ENCODE measurements at regions not wholly inside any gene's neighbourhood (a gene's known extent, or its start where the extent isn't known, plus 50 kb on each side); places are given as distances from the start of the nearest gene placed in this dataset.
"Not testable (repeated sequence)": the region's sequence is repeated elsewhere in the genome, so short reads cannot be mapped to it uniquely, and the experiment has no call there.

DNA sequence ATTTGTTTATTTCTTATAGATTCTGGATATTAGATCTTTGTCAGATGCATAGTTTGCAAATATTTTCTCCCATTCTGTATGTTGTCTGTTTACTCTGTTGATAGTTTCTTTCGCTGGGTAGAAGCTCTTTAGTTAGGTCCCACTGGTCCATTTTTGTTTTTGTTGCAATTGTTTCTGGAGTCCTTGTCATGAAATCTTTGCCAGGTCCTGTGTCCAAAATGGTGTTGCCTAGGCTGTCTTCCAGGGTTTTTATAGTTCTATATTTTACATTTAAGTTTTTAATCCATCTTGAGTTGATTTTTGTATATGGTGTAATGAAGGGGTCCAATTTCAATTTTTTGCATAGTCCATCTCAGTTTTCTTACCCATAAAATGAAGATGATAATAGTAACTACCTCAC, 173.9 kb upstream of the NT5E start:
- not testable (repeated sequence) for DNase-seq

DNA sequence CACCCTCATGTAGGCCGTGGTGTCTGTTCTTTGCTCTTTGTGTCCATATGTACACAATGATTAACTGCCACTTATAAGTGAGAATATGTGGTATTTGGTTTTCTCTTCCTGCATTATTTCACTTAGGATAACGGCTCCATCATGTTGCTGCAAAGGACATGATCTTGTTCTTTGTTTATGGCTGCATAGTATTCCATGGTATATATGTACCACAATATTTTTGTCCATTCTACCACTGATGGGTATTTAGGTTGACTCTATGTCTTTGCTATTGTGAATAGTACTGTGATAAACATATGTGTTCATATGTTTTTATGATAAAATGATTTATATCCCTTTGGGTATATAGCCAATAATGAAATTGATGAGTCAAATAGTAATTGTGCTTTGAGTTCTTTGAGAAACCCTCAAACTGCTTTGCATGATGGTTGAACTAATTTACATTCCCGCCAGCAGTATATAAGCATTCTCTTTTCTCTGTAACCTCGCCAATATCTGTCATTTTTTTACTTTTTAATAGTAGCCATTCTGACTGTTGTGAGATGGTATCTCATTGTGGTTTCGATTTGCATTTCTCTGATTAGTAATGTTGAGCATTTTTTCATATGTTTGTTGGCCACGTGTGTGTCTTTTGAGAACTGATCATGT, 174.4 kb upstream of the NT5E start:
- no peak for DNase-seq

DNA sequence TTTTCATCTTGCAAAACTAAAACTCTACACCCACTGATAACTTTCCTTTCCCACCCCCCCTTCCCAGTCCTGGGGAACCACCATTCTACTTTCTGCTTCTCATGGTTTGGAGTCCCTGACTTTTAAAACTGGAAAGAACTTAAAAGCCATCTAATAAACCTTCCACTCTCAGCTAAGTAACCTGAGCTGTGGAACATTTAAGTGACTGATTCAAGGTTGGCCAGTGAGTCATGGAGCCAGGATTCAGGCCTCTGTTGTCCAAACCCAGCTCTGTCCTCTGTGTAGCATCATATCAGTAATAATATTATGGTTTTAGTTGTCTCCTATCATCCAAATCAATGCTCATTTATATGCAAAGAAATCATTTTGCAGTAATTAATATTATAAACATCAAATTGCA, 176.0 kb upstream of the NT5E start:
- no peak for DNase-seq

DNA sequence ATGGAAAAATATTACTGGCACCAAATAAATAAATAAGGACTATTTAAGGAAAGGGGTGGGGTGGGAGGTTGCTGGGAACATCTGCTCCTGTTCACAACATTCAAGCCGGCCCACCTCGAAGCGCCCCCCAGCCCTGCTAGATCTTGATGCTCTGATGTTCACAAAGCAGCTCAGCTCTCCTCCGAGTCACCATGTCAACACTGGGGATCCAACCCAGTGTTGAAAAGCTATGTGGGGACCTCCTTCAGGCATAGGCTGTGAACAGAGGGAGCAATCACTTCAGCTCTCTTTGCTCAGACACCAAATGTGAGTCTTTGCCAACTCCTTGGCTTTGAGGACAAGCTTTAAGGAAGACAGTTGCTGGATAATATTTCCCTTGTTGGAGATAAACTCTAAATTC, 176.8 kb upstream of the NT5E start:
- no peak for DNase-seq

DNA sequence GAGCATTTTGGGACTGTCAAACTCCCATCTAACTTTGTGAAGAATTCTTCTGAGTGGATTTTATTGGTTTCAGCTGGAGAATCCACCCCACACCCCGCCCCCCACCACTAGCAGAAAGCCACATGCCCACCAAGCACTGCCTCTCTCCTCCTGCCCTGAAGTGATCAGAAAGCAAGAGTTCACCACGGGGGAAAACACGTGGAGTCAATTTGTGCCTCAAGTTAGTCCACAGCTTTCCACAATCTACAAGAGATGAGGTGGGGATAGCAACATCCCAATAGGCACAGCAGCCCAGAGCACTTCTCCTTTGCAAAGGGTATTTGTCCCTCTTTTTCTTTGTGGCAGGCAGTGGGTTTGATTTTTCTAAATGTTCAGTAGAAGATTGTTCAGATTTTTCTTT, 177.3 kb upstream of the NT5E start:
- DNase-seq: no peak

DNA sequence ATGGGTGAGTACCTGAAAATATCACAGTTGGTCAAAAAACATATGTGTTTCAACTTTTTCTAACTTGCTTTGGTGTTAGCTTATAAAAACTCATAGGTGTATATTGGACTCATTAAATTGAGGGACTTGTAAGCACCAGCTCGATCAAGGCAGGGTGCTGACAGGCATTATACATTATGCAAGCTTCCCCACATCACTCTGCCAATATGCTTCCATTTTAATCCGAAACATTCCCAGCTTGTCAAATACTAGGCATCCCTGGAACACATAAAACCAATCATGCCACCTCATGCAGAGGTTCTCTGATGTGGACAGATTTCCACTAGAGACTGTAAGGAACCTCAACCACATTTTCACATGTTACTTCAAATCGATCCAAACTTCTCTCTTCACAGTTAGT, 187.3 kb upstream of the NT5E start:
- no peak for DNase-seq

- DNase-seq: no peak
Observed at GRCh38 chr6:85261271-85261670, 188.6 kb upstream of the NT5E start.

GRCh38 chr6:85255661-85256060, 194.2 kb upstream of the NT5E start:
- no peak for DNase-seq

DNA sequence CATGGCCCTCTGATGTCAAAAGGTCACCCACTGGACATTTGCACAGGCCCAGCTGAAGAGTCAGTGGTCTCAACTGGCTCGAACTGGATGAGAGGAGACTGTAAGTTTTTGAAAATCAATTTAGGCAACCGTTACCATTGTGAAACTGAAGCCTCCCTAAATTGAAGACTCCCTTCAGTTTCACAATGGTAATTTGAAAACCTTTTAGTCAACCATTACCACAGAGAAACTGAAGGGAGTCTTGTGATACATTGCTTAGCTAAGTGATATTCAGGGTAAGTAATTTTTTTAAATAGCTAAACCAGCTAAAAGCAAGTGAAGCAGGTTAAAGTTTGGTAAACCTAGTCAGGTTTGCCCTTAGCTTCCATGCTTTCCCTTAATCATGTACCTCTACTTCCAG, 197.3 kb upstream of the NT5E start:
- no peak for DNase-seq

GRCh38 chr6:85252085-85252484, 197.8 kb upstream of the NT5E start:
- DNase-seq: no peak

GRCh38 chr6:85251300-85251699, 198.6 kb upstream of the NT5E start:
- DNase-seq: no peak

GRCh38 chr6:85250586-85251220, 199.2 kb upstream of the NT5E start:
- no peak for DNase-seq

DNA sequence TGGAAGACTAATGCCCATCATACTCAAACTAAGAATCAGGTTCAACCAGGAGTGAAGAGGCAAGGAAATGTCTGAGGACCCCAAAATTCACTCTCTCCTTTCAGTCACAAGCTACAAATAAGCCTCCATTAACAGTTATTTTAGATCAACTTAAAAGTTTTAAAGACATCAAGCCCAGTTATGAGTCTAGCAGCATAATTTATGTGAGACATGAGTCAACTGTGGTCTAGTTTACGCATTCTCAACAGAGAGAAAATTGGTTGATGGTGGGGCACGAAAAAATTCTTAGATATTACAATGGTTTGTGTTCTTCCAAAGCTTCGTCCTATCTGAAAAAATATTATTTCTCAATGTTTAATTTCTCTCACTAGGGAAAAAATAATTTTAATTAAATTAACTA, 204.9 kb upstream of the NT5E start:
- DNase-seq: no peak

- no peak for DNase-seq
Observed at GRCh38 chr6:85241498-85242052, 208.3 kb upstream of the NT5E start.

DNA sequence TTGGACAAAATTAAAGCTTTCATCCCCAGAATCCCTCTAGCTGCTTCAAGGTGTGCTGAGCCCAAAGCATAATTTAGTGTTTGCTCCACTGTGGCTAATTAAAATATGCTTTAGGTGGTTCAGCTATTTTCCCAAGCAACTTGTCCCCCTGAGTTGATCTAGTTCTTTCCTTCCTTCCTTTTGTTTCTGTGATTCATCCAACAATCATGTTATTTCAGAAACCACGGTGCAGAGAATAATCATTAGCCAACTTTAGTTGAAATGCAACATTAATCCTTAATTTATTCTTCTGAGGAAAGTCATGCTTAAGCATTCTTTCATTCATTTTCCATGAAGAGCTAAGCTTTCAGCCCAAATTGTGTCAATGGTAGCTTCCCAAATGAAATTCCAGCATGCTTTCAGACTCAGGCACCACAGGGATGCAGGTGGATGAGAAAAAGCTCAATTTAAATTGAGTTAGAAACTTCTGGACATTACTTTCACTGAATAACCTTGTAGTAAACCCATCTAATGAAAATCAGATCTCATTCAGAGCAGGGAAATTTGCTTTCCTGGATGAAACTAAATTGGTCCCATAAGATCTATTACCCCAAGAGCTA, 209.0 kb upstream of the NT5E start:
- no peak for DNase-seq

GRCh38 chr6:85237478-85237877, 212.4 kb upstream of the NT5E start:
- DNase-seq: no peak

- DNase-seq: no peak
Observed at GRCh38 chr6:85236636-85237035, 213.2 kb upstream of the NT5E start.

DNA sequence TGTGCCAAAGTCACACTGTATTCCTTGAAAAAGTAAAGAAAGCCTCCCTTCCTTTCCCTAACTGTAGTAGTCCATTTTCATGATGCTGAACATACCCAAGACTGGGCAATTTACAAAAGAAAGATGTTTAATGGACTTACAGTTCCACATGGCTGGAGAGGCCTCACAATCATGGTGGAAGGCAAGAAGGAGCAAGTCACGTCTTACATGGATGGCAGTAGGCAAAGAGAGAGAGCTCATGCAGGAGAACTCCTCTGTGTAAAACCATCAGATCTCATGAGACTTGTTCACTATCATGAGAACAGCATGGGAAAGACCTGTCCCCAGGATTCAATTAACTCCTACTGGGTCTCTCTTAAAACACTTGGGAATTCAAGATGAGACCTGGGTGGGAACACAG, 222.5 kb upstream of the NT5E start:
- DNase-seq: not testable (repeated sequence)

DNA sequence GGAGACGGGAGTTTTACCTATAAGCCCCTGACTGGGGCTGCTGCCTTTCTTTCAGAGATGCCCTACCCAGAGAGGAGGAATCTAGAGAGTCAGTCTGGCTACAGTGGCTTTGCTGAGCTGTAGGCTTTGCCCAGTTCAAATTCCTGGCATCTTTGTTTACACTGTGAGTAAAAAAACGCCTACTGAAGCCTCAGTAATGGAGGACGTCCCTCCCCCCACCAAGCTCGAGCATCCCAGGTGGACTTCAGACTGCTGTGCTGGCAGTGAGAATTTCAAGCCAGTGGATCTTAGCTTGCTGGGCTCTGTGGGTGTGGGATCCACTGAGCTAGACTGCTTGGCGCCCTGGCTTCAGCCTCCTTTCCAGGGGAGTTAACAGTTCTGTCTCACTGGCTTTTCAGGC, 237.1 kb upstream of the NT5E start:
- not testable (repeated sequence) for DNase-seq

DNA sequence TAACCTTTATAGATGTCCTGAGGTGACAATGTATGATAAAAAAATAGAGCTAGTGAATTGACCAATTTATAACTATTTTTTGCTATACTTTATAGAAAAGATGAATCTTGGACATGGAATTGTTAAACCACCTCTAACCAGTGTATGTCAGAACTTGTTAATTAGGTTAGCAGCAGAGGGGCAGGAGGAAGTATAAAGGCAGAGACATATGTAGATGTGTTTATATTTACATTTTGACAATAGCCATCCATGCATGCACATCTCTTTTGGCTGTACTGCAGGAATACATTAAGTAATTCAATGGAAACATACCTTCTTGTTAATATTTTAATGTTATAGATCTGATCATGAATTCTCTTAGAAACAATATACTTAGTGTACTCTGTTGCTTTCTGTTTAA, 254.6 kb upstream of the NT5E start:
- DNase-seq: no peak

GRCh38 chr6:85193339-85193738, 256.5 kb upstream of the NT5E start:
- DNase-seq: no peak

GRCh38 chr6:85192596-85192995, 257.3 kb upstream of the NT5E start:
- DNase-seq: no peak

DNA sequence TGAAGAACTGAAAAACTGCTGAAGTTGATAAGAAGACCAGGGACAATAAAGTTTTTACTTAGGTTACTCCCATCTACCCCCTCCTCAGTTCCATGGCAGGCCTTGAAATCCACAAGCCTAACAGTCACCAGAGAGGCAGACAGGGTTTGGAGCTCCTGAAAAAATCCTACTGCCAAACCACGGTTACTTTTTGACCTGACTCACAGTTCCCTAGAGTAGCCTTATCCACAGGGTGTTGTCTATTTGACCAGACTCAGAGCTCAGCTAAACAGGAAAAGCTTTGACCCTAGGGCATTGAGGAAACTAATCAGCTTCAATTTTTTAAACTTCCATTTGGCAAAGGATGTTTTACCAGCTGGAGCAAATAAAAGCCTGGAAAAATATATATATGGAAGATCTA, 257.7 kb upstream of the NT5E start:
- no peak for DNase-seq

DNA sequence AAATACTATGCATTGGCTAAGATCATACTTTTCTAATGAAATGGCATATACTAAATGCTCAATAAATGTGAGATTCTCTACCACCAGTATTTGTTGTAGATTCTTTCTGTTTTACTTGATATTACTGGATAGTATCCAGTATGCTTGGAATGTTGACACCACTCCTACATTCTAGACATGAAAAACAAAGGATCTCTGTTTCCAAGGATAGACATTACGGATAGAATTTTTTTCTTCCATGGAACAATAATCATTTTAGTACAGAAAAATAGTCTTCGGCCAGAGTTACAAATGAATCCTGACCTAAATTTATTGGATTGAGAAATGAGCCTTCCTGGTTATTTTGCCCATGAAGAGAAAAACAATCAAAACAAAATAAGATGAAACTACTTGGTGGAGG, 258.2 kb upstream of the NT5E start:
- DNase-seq: no peak

Data from NCI-H2227 treated with DMSO at 0.1 percent for 48 hours (cell line).